Nucleus accumbens (tissue), 56 donors: ENCODE measurements at regions not wholly inside any gene's neighbourhood (a gene's known extent, or its start where the extent isn't known, plus 50 kb on each side); places are given as distances from the start of the nearest gene placed in this dataset.

Experiments
- DNase-seq, 56 donors: peaks; one replicate each; lab custom pipeline; 2025; lab: John Stamatoyannopoulos, UW

GRCh38 chr2:240225131-240225530 is 84.7 kb upstream of the OTOS start:
- no peak for DNase-seq

GRCh38 chr2:240225660-240226475 is 85.4 kb upstream of the OTOS start:
- DNase-seq, result no peak

DNA sequence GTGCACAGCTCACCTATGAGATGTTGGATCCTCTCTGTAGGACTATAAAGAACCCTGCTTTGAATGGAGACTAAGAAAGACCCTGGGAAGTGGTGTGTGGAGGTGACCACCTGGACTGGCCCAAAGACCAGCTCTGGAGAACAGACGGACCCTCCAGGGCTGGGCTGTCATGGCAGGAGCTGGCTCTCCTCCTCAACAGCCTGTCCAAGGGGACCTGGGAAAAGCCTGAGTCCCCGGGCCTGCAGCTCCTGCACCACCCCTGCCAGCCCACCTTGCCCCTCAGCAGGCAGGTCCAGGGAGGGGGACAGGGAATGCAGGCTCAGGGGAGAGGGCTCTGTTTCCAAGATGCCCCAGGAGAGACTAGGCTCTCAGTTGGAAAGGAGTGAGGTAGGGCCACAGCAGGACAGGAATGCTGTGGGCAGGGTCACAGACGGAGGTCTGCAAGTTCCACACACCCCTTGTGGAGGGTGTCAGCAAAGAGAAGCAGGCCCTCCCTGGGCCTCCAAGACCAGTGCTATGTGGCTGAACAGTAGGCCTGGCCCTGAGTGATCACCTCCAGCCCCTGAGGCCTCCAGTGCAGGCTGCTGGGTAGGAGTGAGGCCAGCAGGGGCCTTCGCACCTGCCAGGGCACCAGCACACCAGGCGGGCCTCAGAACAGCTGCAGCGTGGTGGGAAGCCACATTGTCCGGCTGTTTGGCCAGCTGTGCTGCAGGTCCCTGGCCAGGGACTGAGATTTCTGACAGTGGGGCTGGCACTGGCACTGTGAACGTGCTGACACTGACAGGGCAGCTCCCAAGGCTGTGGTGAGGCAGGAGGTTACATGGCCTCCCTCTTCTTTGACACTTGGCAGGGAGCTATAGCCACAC is 86.4 kb upstream of the OTOS start:
- DNase-seq, result no peak

DNA sequence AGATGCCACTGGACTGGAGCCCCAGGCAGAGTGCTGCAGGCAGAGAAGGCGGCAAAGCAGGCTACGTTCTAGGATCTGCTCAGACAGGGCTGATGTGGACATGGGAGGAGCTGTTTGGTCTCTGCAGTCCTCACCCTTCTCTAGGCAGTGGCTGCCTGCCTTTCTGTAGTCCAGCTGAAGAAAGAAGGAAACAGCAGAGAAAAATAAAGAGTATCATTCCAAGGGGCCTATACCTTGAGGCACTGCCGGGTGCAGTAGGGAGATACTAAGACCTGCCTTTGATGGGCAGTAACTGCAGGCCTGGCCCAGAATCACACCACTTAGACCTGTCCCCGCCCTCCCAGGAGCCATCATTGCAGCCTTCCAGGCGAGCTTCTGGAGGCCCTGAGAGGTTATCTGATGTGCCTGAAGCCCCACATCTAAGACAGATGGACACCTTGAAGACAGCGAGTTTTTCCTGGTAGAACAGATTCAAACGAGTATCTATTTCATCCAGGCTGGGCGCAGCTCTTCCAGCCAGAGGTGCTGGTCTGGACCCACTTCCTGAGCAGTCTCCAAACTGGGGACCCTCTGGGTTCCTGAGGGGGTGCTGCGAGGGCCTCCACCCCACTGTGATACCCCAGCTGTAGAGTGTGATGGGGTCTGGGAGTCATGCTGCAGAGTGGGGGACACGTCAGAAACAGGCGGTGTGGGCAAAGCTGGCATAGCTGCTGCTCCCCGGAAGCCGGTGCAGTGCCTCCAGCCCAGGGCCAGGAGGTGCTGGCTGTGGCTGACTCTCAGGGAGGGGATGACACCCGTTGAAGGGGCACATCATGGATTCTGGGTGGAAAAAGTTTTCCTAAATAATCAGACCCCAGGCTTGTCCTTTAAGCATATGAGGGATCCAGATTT is 87.3 kb upstream of the OTOS start:
- no peak for DNase-seq

GRCh38 chr2:240229005-240229404 is 88.5 kb upstream of the OTOS start:
- DNase-seq, result no peak

GRCh38 chr2:240229603-240230235 is 89.3 kb upstream of the OTOS start:
- DNase-seq, result no peak

DNA sequence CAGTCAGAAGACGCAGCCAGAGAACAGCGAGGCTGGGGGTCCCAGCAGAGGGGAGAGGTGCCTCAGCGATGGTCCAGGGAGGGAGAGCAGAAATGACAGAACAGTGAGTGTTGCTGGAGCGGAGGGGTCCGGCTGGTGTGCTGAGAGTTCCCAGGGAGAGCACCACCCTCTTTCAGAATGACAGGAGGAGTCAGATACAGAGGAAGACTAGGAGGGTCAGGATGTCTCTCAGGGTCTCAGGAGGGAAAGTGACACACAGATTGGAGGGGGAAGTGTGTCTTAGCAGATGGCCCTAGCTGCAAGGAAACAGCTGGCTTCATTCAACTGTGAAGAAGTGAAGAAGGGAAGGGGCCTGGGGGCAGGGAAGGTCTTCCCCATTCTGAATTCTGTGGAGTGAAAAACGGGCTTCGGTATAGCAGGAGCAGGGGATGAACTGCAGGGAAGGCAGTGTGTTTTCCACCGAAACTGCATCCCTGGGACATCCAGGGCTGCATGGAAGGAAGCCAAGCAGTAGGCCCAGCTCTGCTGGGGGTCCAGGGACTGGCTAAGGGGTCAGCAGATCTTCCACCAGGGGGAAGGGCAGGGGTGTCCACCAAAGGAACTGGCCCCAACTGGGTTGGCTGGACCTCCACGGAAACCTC is 90.0 kb upstream of the OTOS start:
- DNase-seq, result no peak

GRCh38 chr2:240231838-240232244 is 91.4 kb upstream of the OTOS start:
- DNase-seq, result no peak

- no peak for DNase-seq
Observed at GRCh38 chr2:240232264-240232915, 91.9 kb upstream of the OTOS start.

DNA sequence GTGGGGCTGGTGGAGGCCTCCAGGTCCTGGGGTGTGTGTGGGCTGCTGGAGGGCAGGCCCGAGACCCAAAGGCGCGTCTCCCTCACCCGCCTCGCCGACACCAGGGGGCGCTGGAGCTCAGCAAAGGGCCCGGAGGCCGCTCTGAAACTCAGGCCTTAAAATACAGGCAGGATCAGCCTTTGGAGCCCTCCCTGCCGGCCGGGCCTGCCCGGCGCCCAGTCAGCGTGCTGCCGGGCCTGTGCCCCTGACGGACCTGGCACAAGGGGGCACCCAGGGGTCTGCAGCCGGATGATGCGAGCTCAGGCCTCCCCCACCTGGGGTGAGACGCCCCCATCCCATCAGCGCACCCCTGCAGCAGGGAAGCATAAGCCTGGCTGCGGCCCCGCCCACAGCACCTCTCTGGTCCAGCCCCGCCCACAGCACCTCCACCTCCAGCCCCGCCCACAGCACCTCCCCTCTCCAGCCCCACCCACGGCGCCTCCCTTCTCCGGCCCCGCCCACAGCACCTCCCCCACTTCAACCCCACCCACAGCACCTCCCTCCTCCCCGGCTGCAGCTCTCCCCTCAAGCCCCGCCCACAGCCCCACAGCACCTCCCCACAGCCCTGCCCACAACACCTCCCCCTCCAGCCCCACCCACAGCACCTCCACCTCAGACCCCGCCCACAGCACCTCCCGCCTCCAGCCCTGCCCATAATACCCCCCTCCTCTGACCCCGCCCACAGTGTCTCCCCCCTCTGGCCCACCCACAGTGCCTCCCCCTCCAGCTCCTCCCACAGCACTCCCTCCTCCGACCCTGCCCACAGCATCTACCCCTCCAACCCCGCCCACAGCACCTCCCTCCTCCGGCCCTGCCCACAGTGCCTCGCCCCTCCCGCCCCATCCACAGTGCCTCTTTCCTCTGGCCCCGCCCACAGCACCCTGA is 92.8 kb upstream of the OTOS start:
- DNase-seq, result peak in 48 of 56 donors; percentile 22 to 88 (median 66)

- DNase-seq, result no peak
Observed at GRCh38 chr2:240233885-240234502, 93.5 kb upstream of the OTOS start.

- no peak for DNase-seq
Observed at GRCh38 chr2:240234503-240234951, 94.1 kb upstream of the OTOS start.

- DNase-seq, result no peak
Observed at GRCh38 chr2:240235149-240235803, 94.8 kb upstream of the OTOS start.

GRCh38 chr2:240235811-240236210 is 95.4 kb upstream of the OTOS start:
- DNase-seq, result no peak

- no peak for DNase-seq
Observed at GRCh38 chr2:240236217-240237111, 96.0 kb upstream of the OTOS start.

DNA sequence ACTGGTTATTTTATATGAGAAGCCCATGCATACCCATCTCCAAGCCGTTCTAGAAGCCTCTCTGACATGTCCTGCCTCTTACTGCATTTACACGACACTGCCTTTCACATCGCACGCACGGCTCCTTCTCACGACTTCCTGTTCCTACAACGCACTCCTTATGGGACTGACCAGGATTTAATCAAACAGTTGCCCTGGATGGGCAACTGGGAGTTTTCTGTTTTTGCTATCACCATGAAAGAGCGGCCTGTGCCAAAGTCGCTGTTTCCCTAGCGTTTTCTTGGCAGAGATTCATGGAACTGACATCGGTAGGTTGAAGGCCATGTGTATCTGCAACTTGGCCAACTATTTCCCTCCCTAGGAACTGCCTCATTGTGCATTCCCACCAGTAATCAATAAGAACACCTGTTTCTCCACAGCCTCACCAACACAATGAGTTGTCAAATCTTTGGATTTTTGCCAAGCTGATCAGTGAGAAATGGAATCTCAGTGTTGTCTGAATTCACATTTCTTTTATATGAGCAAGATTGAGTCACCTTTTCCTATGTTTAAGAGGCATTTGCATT is 97.2 kb upstream of the OTOS start:
- no peak for DNase-seq
